D721Med (cell line): ENCODE measurements at regions not wholly inside any gene's neighbourhood (a gene's known extent, or its start where the extent isn't known, plus 50 kb on each side); places are given as distances from the start of the nearest gene placed in this dataset.
A peak's percentile ranks its signal among the peaks of the same experiment; 100 is the strongest.

Source experiments
- DNase-seq: peaks from one replicate; pipeline ENCODE4 v3.0.0; 2011; ENCODE audit warnings: low spot score; ENCODE audit not compliant: insufficient read length
- FAIRE-seq: peaks from 2 replicates; lab custom pipeline; 2011; peaks lifted over from hg19 to GRCh38; lab: Jason Lieb, UNC
- CTCF ChIP-seq: IDR thresholded peaks from 2 replicates; pipeline ENCODE4 v1.5.1; 2012; ENCODE audit warnings: mild to moderate bottlenecking, control low read depth; ENCODE audit not compliant: insufficient read depth; ENCODE audit errors: missing control alignments

- no peak for TF ChIP-seq CTCF
- no peak for DNase-seq
- no peak for FAIRE-seq
These were observed 294.7 kb downstream of the SEC14L1 start for GRCh38 chr17:77435272-77436057.

GRCh38 chr17:77436058-77436442, 295.3 kb downstream of the SEC14L1 start:
- TF ChIP-seq CTCF = no peak
- no peak for DNase-seq
- no peak for FAIRE-seq

GRCh38 chr17:77436481-77436880, 295.7 kb downstream of the SEC14L1 start:
- DNase-seq (no peak), FAIRE-seq (no peak)
- no peak for TF ChIP-seq CTCF

- TF ChIP-seq CTCF = no peak
- DNase-seq (no peak), FAIRE-seq (no peak)
These were observed 296.2 kb downstream of the SEC14L1 start for GRCh38 chr17:77437017-77437416.

- DNase-seq (no peak), FAIRE-seq (no peak)
- no peak for TF ChIP-seq CTCF
These were observed 297.0 kb downstream of the SEC14L1 start for GRCh38 chr17:77437747-77438146.

DNA sequence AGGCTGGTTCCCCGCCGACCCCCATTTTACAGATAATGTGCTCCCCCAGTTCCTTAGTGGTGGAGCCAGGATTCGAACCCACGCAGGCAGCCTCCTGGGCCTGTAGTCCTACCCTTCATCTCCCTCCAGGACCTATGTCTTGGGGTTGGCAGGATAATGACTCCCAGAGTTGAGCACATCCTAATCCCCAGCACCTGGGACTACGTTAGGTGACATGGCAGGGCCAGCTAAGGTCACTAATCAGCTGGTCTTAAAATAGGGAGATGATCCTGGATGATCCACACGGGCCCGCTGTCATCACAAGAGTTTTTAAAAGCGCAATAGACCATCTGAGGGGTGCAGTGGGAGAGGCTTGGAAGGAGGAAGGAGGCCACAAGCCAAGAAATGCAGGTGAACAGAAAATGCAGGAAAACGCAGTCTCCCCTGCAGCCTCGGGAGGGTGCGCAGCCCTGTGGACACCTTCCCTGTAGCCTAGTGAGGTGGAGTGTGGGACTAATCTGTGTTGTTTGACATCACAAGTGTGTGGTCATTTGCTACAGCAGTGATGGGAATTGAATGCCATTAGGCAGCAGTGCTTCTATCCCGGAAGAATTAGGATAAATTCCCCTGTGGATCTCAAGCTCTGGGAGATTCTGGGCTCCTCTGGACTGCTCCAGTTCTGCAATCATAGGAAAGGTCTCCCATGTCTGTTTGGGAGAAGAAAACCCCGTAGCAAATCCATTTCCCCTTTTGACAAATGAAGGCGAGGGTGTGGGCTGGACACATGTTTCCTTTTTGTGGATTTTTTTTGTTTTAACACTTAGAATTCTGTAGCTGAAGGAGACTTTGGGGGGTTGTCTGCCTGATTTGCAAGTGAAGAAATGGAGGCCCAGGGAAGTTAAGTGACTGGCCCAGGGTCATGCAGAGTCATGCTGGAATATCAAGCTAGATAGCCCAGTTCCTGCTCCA, 297.7 kb downstream of the SEC14L1 start:
- TF ChIP-seq CTCF = no peak
- peak; percentile 91 for DNase-seq
- peak; percentile 81 for FAIRE-seq
